ENCODE measurements at regions not wholly inside any gene's neighbourhood (a gene's known extent, or its start where the extent isn't known, plus 50 kb on each side); places are given as distances from the start of the nearest gene placed in this dataset.

DNA sequence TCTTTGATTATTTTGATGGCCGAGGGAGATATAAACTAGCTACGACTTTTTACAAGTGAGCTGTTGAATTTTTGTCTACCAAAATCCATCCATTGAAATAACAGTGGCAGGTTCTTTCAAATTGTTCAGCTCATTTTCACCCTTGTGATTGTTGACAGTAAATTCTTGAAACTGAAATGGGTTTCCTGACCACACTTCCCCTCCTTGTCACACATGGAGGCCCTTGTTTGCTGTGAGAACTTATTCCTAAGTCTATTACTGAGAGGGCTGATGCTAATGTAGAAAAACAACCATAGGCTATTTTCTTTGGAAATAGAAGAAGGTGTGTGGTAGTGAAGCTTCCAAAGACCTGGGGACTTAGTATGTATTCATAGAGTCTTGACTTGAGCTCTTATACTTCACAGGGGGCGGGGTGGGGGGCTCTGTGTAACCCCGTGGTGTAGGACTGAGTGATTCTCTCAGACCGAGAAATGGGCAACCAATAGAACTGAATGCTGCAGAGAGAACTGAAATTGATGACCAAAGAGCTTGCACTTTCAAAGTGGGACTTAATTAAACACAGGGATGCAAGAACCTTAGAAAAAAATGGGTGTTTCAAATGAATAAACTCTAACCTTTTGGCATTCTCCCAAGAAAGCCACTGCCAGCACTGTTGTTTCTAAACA lies 718.9 kb downstream of the CCSER2 start:
- Histone ChIP-seq H2AFZ (ENCODE audit: low read depth, low read length) (no peak overlapping the region), H4K20me1 (ENCODE audit: insufficient read depth, low read length) (no peaks in the 10 kb centered on the region), H3K9ac (ENCODE audit: low read length) (no peak overlapping the region), H3K27me3 (ENCODE audit: insufficient read depth, low read length) (no peaks in the 10 kb centered on the region), H3K27ac (ENCODE audit: low read depth, low read length) (no peak overlapping the region), H3K4me3 (ENCODE audit: insufficient read depth, low read depth, low read length) (no peak overlapping the region), H3K36me3 (ENCODE audit: insufficient read depth, low read length) (no peaks in the 10 kb centered on the region), H3K4me2 (ENCODE audit: low read length) (no peak overlapping the region), H3K79me2 (ENCODE audit: insufficient read depth, low read length) (no peaks in the 10 kb centered on the region), H3K4me1 (ENCODE audit: insufficient read depth, low read length) (no peaks in the 10 kb centered on the region), H3K9me3 (ENCODE audit: insufficient read depth, low read depth, low read length) (no peaks in the 10 kb centered on the region)
- Mint-ChIP-seq H3K27ac (ENCODE audit: unreplicated experiment) (no peak overlapping the region), H3K4me1 (ENCODE audit: low read depth, unreplicated experiment) (no peaks in the 10 kb centered on the region), H3K36me3 (ENCODE audit: low read depth, unreplicated experiment) (no peaks in the 10 kb centered on the region), H3K27me3 (ENCODE audit: low read depth, unreplicated experiment) (no peaks in the 10 kb centered on the region), H3K4me3 (ENCODE audit: unreplicated experiment) (no peak overlapping the region), H3K9me3 (ENCODE audit: unreplicated experiment) (peaks cover 3% of the 10 kb centered on the region)
- no peak for DNase-seq (ENCODE audit: low read depth)
- no peak for TF ChIP-seq EZH2 (IDR thresholded peaks at IDR 0.05; ENCODE audit: insufficient read depth, low read length)
- TF ChIP-seq, protein P1, sequence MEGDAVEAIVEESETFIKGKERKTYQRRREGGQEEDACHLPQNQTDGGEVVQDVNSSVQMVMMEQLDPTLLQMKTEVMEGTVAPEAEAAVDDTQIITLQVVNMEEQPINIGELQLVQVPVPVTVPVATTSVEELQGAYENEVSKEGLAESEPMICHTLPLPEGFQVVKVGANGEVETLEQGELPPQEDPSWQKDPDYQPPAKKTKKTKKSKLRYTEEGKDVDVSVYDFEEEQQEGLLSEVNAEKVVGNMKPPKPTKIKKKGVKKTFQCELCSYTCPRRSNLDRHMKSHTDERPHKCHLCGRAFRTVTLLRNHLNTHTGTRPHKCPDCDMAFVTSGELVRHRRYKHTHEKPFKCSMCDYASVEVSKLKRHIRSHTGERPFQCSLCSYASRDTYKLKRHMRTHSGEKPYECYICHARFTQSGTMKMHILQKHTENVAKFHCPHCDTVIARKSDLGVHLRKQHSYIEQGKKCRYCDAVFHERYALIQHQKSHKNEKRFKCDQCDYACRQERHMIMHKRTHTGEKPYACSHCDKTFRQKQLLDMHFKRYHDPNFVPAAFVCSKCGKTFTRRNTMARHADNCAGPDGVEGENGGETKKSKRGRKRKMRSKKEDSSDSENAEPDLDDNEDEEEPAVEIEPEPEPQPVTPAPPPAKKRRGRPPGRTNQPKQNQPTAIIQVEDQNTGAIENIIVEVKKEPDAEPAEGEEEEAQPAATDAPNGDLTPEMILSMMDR (IDR thresholded peaks at IDR 0.05; ENCODE audit: insufficient read depth, low read depth, low read length) = no peak
- no peak for FAIRE-seq

DNA sequence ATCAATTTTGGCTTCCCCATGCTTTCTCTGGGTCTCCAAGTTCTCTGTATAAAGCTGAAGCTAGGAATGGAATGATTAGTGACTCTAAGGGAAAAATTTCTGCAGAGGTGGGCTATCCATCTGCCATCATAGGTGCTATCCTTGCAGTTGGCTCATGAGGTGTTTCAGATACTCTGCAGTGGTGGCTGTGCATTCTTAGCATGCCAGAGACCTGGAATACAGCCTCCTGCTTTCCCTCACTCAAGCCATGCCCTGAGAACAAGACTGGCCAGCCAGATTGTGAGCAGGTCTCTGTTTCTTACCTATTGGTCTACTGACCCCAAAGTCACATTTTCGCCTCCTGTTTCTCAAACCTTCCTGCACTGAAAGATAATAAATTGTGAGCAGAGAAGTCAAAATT lies 719.6 kb downstream of the CCSER2 start:
- FAIRE-seq (no peak), DNase-seq (ENCODE audit: low read depth) (no peak)
- Histone ChIP-seq H4K20me1 (ENCODE audit: insufficient read depth, low read length) (no peaks in the 10 kb centered on the region), H3K27ac (ENCODE audit: low read depth, low read length) (no peak overlapping the region), H3K79me2 (ENCODE audit: insufficient read depth, low read length) (no peaks in the 10 kb centered on the region), H3K4me3 (ENCODE audit: insufficient read depth, low read depth, low read length) (no peak overlapping the region), H3K27me3 (ENCODE audit: insufficient read depth, low read length) (no peaks in the 10 kb centered on the region), H3K4me2 (ENCODE audit: low read length) (no peak overlapping the region), H3K9ac (ENCODE audit: low read length) (no peak overlapping the region), H2AFZ (ENCODE audit: low read depth, low read length) (no peak overlapping the region), H3K4me1 (ENCODE audit: insufficient read depth, low read length) (no peaks in the 10 kb centered on the region), H3K36me3 (ENCODE audit: insufficient read depth, low read length) (no peaks in the 10 kb centered on the region), H3K9me3 (ENCODE audit: insufficient read depth, low read depth, low read length) (no peaks in the 10 kb centered on the region)
- H3K4me3 Mint-ChIP-seq (ENCODE audit: unreplicated experiment) = no peak overlapping the region
- H3K27ac Mint-ChIP-seq (ENCODE audit: unreplicated experiment) = no peak overlapping the region
- H3K27me3 Mint-ChIP-seq (ENCODE audit: low read depth, unreplicated experiment) = no peaks in the 10 kb centered on the region
- no peaks in the 10 kb centered on the region for H3K36me3 Mint-ChIP-seq (ENCODE audit: low read depth, unreplicated experiment)
- H3K9me3 Mint-ChIP-seq (ENCODE audit: unreplicated experiment) = peaks cover 3% of the 10 kb centered on the region
- no peak for TF ChIP-seq EZH2 (IDR thresholded peaks at IDR 0.05; ENCODE audit: insufficient read depth, low read length)
- TF ChIP-seq, protein P1 (IDR thresholded peaks at IDR 0.05; ENCODE audit: insufficient read depth, low read depth, low read length) = no peak
- no peaks in the 10 kb centered on the region for H3K4me1 Mint-ChIP-seq (ENCODE audit: low read depth, unreplicated experiment)

DNA sequence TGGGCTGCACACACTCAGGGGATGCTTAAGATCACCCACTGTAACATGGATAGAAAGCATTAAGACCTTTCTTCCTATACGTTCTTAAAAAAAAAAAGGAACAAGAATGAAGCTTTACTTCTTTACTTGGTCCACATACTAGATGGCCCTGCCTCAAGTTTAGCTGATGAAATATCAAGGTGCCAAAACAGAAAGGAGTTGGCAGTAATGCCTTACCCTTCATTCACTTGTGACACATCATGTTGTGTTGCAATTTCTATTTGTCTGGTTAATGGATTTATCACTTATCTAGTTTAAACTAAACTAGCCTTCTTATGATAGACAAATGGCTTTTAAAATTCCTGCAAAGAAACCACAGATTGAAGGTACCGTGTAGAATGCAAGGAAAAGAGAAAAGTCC lies 720.3 kb downstream of the CCSER2 start:
- Mint-ChIP-seq H3K4me1 (ENCODE audit: low read depth, unreplicated experiment) (no peaks in the 10 kb centered on the region), H3K27ac (ENCODE audit: unreplicated experiment) (no peak overlapping the region), H3K4me3 (ENCODE audit: unreplicated experiment) (no peak overlapping the region), H3K27me3 (ENCODE audit: low read depth, unreplicated experiment) (no peaks in the 10 kb centered on the region), H3K9me3 (ENCODE audit: unreplicated experiment) (peaks cover 6% of the 10 kb centered on the region), H3K36me3 (ENCODE audit: low read depth, unreplicated experiment) (no peaks in the 10 kb centered on the region)
- Histone ChIP-seq H3K4me2 (ENCODE audit: low read length) (no peak overlapping the region), H3K27me3 (ENCODE audit: insufficient read depth, low read length) (no peaks in the 10 kb centered on the region), H4K20me1 (ENCODE audit: insufficient read depth, low read length) (no peaks in the 10 kb centered on the region), H3K4me1 (ENCODE audit: insufficient read depth, low read length) (no peaks in the 10 kb centered on the region), H3K4me3 (ENCODE audit: insufficient read depth, low read depth, low read length) (no peak overlapping the region), H3K36me3 (ENCODE audit: insufficient read depth, low read length) (no peaks in the 10 kb centered on the region), H3K79me2 (ENCODE audit: insufficient read depth, low read length) (no peaks in the 10 kb centered on the region), H3K27ac (ENCODE audit: low read depth, low read length) (no peak overlapping the region), H3K9me3 (ENCODE audit: insufficient read depth, low read depth, low read length) (no peaks in the 10 kb centered on the region), H2AFZ (ENCODE audit: low read depth, low read length) (no peak overlapping the region), H3K9ac (ENCODE audit: low read length) (no peak overlapping the region)
- FAIRE-seq = no peak
- no peak for DNase-seq (ENCODE audit: low read depth)
- TF ChIP-seq, protein P1 (IDR thresholded peaks at IDR 0.05; ENCODE audit: insufficient read depth, low read depth, low read length) = no peak
- TF ChIP-seq EZH2 (IDR thresholded peaks at IDR 0.05; ENCODE audit: insufficient read depth, low read length) = no peak
